ENCODE measurements at regions not wholly inside any gene's neighbourhood (a gene's known extent, or its start where the extent isn't known, plus 50 kb on each side); places are given as distances from the start of the nearest gene placed in this dataset.

DNA sequence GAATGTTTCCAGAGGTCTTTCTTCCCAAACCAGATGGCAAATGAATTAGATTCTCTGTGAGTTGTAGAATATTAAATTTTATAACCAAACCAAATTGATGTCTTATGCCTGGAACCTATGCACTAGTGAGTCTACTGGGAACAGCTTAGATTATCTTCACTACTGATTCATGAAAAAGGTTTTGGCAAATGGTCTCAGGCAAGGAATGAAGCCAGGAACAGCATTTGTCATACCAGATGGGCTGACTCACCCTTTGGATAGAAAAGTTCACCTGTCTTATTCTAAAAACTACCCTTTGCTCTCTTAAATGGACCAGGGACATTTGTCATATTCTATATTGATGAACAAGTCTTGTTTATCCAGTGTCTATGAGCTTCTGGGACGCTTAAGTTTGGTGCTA, 135.4 kb upstream of the ECI2 start:
- TF ChIP-seq, protein P1, sequence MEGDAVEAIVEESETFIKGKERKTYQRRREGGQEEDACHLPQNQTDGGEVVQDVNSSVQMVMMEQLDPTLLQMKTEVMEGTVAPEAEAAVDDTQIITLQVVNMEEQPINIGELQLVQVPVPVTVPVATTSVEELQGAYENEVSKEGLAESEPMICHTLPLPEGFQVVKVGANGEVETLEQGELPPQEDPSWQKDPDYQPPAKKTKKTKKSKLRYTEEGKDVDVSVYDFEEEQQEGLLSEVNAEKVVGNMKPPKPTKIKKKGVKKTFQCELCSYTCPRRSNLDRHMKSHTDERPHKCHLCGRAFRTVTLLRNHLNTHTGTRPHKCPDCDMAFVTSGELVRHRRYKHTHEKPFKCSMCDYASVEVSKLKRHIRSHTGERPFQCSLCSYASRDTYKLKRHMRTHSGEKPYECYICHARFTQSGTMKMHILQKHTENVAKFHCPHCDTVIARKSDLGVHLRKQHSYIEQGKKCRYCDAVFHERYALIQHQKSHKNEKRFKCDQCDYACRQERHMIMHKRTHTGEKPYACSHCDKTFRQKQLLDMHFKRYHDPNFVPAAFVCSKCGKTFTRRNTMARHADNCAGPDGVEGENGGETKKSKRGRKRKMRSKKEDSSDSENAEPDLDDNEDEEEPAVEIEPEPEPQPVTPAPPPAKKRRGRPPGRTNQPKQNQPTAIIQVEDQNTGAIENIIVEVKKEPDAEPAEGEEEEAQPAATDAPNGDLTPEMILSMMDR (IDR thresholded peaks at IDR 0.05; ENCODE audit: low read depth, low read length), result no peak
- TF ChIP-seq, protein P2, sequence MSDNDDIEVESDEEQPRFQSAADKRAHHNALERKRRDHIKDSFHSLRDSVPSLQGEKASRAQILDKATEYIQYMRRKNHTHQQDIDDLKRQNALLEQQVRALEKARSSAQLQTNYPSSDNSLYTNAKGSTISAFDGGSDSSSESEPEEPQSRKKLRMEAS (IDR thresholded peaks at IDR 0.05; ENCODE audit: low read depth, low read length), result no peak
- TF ChIP-seq POLR2A (IDR thresholded peaks at IDR 0.05; ENCODE audit: extremely low read depth, insufficient read length), result no peak
